Endothelial cell of umbilical vein (primary cell): ENCODE measurements at regions not wholly inside any gene's neighbourhood (a gene's known extent, or its start where the extent isn't known, plus 50 kb on each side); places are given as distances from the start of the nearest gene placed in this dataset.

ENCODE experiments used
- BruUV-seq: library from RNA; stranded (reverse); fragments of 400-500 nt; replicated peaks from 2 replicates; lab custom pipeline; 2021; lab: Mats Ljungman, UMichigan
- CTCF ChIA-PET: fragments of 300-600, 350-600 bp; sonication (Branson Sonifier 250); formaldehyde crosslinking; loops from one replicate; lab custom pipeline; 2021; ENCODE audit warnings: antibody characterized with exemption, inconsistent platforms; lab: Charles Lee
- POLR2A ChIA-PET: fragments of 300-600, 350-600 bp; sonication (Branson Sonifier 250); formaldehyde crosslinking; loops from one replicate; lab custom pipeline; 2021; ENCODE audit warnings: antibody characterized with exemption, inconsistent platforms; lab: Charles Lee
- DNase-seq: peaks from one replicate; pipeline ENCODE4 v3.0.0-alpha.2; 2011; ENCODE audit warnings: low read depth, low spot score
- FAIRE-seq: peaks from 2 replicates; lab custom pipeline; 2011; peaks lifted over from hg19 to GRCh38; lab: Jason Lieb, UNC
- H2AFZ ChIP-seq: 2 replicates; pipeline ENCODE4 v1.6.0; 2012; ENCODE audit warnings: low read depth, low read length, control low read depth, inconsistent platforms
- H3K27ac ChIP-seq: 2 replicates; pipeline ENCODE4 v1.5.1; 2011; ENCODE audit warnings: low read depth, mild to moderate bottlenecking, control low read depth, low read length, moderate library complexity; ENCODE audit not compliant: insufficient read depth
- H3K27me3 ChIP-seq, 2 experiments: 2 replicates each; pipeline versions ENCODE4 v1.6.0 to v1.6.1; 2011; ENCODE audit warnings: low read length in 2 of 2, mixed read lengths in 1 of 2; ENCODE audit not compliant: control insufficient read depth in 2 of 2, insufficient read depth in 2 of 2
- H3K36me3 ChIP-seq, 2 experiments: 2 replicates in 1 of 2; 3 replicates in 1 of 2; pipeline ENCODE4 v1.5.1; 2011; ENCODE audit warnings: low read length in 2 of 2, mild to moderate bottlenecking in 1 of 2, moderate library complexity in 1 of 2; ENCODE audit not compliant: control insufficient read depth in 2 of 2, insufficient read depth in 2 of 2; ENCODE audit errors: extremely low read depth in 1 of 2
- H3K4me1 ChIP-seq: 3 replicates; pipeline ENCODE4 v1.5.1; 2011; ENCODE audit warnings: mild to moderate bottlenecking, low read length; ENCODE audit not compliant: control insufficient read depth, insufficient read depth; ENCODE audit errors: extremely low read depth
- H3K4me2 ChIP-seq: 2 replicates; pipeline ENCODE4 v1.6.1; 2011; ENCODE audit warnings: low read length, control low read depth, mixed read lengths; ENCODE audit not compliant: insufficient read depth
- H3K4me3 ChIP-seq, 3 experiments: fragments of 200-600 bp in 1 of 3; sonication (generic), shearing (Covaris generic) in 1 of 3; replicated peaks in 1 of 3; 2 replicates each; pipeline ENCODE4 v1.5.1; 2011 to 2016; ENCODE audit warnings: control low read depth in 3 of 3, low read length in 3 of 3, mild to moderate bottlenecking in 2 of 3, inconsistent platforms in 1 of 3, low read depth in 1 of 3, moderate library complexity in 1 of 3; ENCODE audit not compliant: insufficient read depth in 1 of 3
- H3K79me2 ChIP-seq: 2 replicates; pipeline ENCODE4 v1.6.0; 2012; ENCODE audit warnings: low read length, inconsistent platforms; ENCODE audit not compliant: control insufficient read depth, insufficient read depth
- H3K9ac ChIP-seq: replicated peaks from 2 replicates; pipeline ENCODE3; 2011; ENCODE audit warnings: low read length, control low read depth; ENCODE audit not compliant: insufficient read depth; ENCODE audit errors: extremely low read depth
- H3K9me1 ChIP-seq: replicated peaks from 3 replicates; pipeline ENCODE4 v1.6.0; 2011; ENCODE audit warnings: mild to moderate bottlenecking, low read length; ENCODE audit not compliant: control insufficient read depth, insufficient read depth; ENCODE audit errors: extremely low read depth
- H3K9me3 ChIP-seq: replicated peaks from 2 replicates; pipeline ENCODE4 v1.5.1; 2012; ENCODE audit warnings: low read length, inconsistent platforms; ENCODE audit not compliant: control insufficient read depth, insufficient read depth
- H4K20me1 ChIP-seq: replicated peaks from 2 replicates; pipeline ENCODE3; 2011; ENCODE audit warnings: mild to moderate bottlenecking, low read length; ENCODE audit not compliant: control insufficient read depth, insufficient read depth; ENCODE audit errors: extremely low read depth
- EZH2 ChIP-seq: IDR thresholded peaks from 2 replicates; pipeline ENCODE4 v1.6.1; 2012; ENCODE audit warnings: borderline replicate concordance, low read depth, mild to moderate bottlenecking, moderate library complexity, low read length, inconsistent platforms; ENCODE audit not compliant: severe bottlenecking
- FOS ChIP-seq: IDR thresholded peaks from 2 replicates; pipeline ENCODE4 v1.6.1; 2011; ENCODE audit warnings: mild to moderate bottlenecking, low read length, moderate library complexity, borderline replicate concordance; ENCODE audit not compliant: insufficient read depth
- GATA2 ChIP-seq: IDR thresholded peaks from 2 replicates; pipeline ENCODE4 v1.7.0; 2011; ENCODE audit warnings: low read depth, mild to moderate bottlenecking, moderate library complexity, mixed read lengths, low read length; ENCODE audit not compliant: insufficient read length, insufficient read depth
- MYC ChIP-seq: IDR thresholded peaks from one replicate; pipeline ENCODE4 v1.6.1; 2011; ENCODE audit warnings: mild to moderate bottlenecking, low read depth, low read length
- POLR2A ChIP-seq: IDR thresholded peaks from 2 replicates; pipeline ENCODE4 v1.6.1; 2012; ENCODE audit warnings: low read depth, mild to moderate bottlenecking, control low read depth, low read length
- POLR2AphosphoS5 ChIP-seq: IDR thresholded peaks from 2 replicates; pipeline ENCODE4 v1.6.1; 2012; ENCODE audit warnings: low read depth, mild to moderate bottlenecking, control low read depth, low read length, moderate library complexity; ENCODE audit not compliant: insufficient read depth
- dilution Hi-C: fragments of 300-500 bp; cut with MboI; formaldehyde crosslinking; loops from one replicate; pipeline ENCODE4 v1.15.0; 2019; ENCODE audit warnings: low sequenced_read_pairs; ENCODE audit not compliant: extremely low pct_ligation_motif_present
- intact Hi-C: fragments of 100-400 bp; cut with micrococcal nuclease; formaldehyde crosslinking; loops from one replicate; pipeline ENCODE4 v1.10.0; 2022
- TF ChIP-seq, protein P1 (sequence below), 2 donors: IDR thresholded peaks; 1 replicate in 1 of 2; 2 replicates in 1 of 2; pipeline ENCODE4 v1.5.1; 2011; ENCODE audit warnings: low read length in 2 of 2, mild to moderate bottlenecking in 2 of 2, moderate library complexity in 2 of 2, control low read depth in 1 of 2, inconsistent platforms in 1 of 2, low read depth in 1 of 2; ENCODE audit not compliant: insufficient read depth in 1 of 2; ENCODE audit errors: extremely low read depth in 1 of 2
- TF ChIP-seq, protein P2 (sequence below): IDR thresholded peaks from 2 replicates; pipeline ENCODE4 v1.6.1; 2011; ENCODE audit not compliant: insufficient read depth, insufficient read length

DNA sequence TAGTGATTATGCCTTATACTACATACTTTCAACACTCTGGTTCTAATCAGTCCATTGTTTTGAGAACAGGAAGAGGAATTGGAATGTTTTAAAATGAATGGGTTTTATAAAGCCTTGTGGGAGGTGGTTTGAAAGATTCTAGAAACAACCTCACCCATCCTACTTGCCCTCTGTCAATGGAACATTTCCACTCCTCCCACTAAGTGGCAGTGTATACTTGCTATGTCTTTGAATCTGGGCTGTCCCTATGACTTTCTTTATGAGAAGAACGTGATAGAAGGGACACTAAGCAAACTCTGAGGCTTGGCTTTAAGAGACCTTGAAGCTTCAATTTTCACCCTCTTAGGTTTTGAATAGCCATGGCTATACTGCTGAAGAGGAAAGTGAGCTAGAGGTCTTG lies 611.2 kb downstream of the PPP4R3C start:
- dilution Hi-C loops (no loop called here), intact Hi-C loops (loop anchor here (1.0 to 5.0 kb wide), 7 partner anchors 63 to 767 kb away; no protein-coding TSS in a partner anchor)
- Histone ChIP-seq H3K79me2 (no peaks in the 10 kb centered on the region), H3K27me3 (no peaks in the 10 kb centered on the region), H3K4me1 (peaks cover 10% of the 10 kb centered on the region), H3K9me1 (no peaks in the 10 kb centered on the region), H2AFZ (peak overlapping the region; percentile 48), H3K36me3 (no peaks in the 10 kb centered on the region), H4K20me1 (no peaks in the 10 kb centered on the region), H3K9me3 (no peaks in the 10 kb centered on the region), H3K4me2 (no peak overlapping the region), H3K4me3 (no peak overlapping the region), H3K27ac (peak overlapping the region; percentile 18), H3K9ac (peak overlapping the region; percentile 23)
- peak; percentile 61 for FAIRE-seq
- ChIA-PET POLR2A (no interaction called here), CTCF (interaction anchor here (0.6 to 3.1 kb wide), 9 partner anchors 63 to 755 kb away, joined by 3 to 18 read pairs (median 6); no protein-coding TSS in a partner anchor)
- DNase-seq: peak; percentile 87
- no TSS peak for BruUV-seq
- TF ChIP-seq, protein P1, sequence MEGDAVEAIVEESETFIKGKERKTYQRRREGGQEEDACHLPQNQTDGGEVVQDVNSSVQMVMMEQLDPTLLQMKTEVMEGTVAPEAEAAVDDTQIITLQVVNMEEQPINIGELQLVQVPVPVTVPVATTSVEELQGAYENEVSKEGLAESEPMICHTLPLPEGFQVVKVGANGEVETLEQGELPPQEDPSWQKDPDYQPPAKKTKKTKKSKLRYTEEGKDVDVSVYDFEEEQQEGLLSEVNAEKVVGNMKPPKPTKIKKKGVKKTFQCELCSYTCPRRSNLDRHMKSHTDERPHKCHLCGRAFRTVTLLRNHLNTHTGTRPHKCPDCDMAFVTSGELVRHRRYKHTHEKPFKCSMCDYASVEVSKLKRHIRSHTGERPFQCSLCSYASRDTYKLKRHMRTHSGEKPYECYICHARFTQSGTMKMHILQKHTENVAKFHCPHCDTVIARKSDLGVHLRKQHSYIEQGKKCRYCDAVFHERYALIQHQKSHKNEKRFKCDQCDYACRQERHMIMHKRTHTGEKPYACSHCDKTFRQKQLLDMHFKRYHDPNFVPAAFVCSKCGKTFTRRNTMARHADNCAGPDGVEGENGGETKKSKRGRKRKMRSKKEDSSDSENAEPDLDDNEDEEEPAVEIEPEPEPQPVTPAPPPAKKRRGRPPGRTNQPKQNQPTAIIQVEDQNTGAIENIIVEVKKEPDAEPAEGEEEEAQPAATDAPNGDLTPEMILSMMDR (IDR thresholded peaks at IDR 0.05; ENCODE audit: extremely low read depth in 1 of 2, insufficient read depth in 1 of 2, low read depth in 1 of 2, low read length in 2 of 2): peak; percentile 6 to 12
- TF ChIP-seq MYC: no peak

DNA sequence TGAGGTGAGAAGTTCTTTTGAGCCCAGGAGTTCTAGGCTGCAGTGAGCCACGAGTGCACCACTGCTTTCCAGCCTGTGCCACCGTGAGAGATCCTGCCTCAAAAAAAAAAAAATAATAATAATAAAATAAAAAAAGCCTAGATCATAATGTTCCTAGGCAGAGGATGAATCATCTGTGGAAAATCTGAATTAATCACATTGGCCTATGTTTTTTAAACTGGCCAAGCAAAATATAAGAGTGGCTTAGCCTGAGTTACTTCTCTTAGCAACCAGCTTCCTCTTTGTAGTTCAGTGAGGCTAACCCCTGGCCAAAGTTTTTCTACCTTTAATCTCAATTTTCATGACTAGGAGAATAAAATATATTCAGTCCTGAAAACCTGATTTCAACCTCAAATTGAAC lies 614.6 kb downstream of the PPP4R3C start:
- TF ChIP-seq, protein P2, sequence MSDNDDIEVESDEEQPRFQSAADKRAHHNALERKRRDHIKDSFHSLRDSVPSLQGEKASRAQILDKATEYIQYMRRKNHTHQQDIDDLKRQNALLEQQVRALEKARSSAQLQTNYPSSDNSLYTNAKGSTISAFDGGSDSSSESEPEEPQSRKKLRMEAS: no peak
- TF ChIP-seq MYC (no peak), FOS (no peak), GATA2 (no peak), POLR2A (no peak), EZH2 (no peak), POLR2AphosphoS5 (no peak)
- Histone ChIP-seq H3K4me2 (no peak overlapping the region), H3K36me3 (no peaks in the 10 kb centered on the region), H3K79me2 (no peaks in the 10 kb centered on the region), H3K9me1 (no peaks in the 10 kb centered on the region), H3K9ac (no peak overlapping the region), H3K4me3 (no peak overlapping the region), H3K4me1 (peaks cover 20% of the 10 kb centered on the region), H2AFZ (no peak overlapping the region), H4K20me1 (no peaks in the 10 kb centered on the region), H3K27me3 (no peaks in the 10 kb centered on the region), H3K27ac (no peak overlapping the region), H3K9me3 (no peaks in the 10 kb centered on the region)
- ChIA-PET POLR2A (no interaction called here), CTCF (interaction anchor here (0.7 to 1.8 kb wide), 3 partner anchors 58 to 338 kb away, joined by 3 to 6 read pairs (median 4); no protein-coding TSS in a partner anchor)
- dilution Hi-C loops (no loop called here), intact Hi-C loops (no loop called here)
- DNase-seq: peak; percentile 63
- BruUV-seq: no TSS peak
- peak; percentile 8 for FAIRE-seq
